ENCODE measurements at regions not wholly inside any gene's neighbourhood (a gene's known extent, or its start where the extent isn't known, plus 50 kb on each side); places are given as distances from the start of the nearest gene placed in this dataset.

GRCh38 chr2:15881120-15881433 lies 59.3 kb upstream of the MYCN start (continued):
- TF ChIP-seq ZNF281 (CRISPR knock-in tag; IDR thresholded peaks at IDR 0.05) (no peak), CTCF (IDR thresholded peaks at IDR 0.05) (no peak), ZNF425 (CRISPR knock-in tag; conservative IDR thresholded peaks at IDR 0.05) (no peak)

- ATAC-seq: no peak
- no peak overlapping the region for H3K4me3 Mint-ChIP-seq
- peaks cover 17% of the 10 kb centered on the region for H3K9me3 Mint-ChIP-seq
- no peak for DNase-seq (ENCODE audit: low spot score)
- H3K36me3 Mint-ChIP-seq: peaks cover 13% of the 10 kb centered on the region
- no peak overlapping the region for H3K27ac Mint-ChIP-seq
- ChIA-PET CTCF (no interaction called here), POLR2A (interaction anchor here (0.6 kb wide), 1 partner anchor 16 kb away, joined by 4 read pairs; no protein-coding TSS in a partner anchor)
- H3K27me3 Mint-ChIP-seq (ENCODE audit: low read depth): no peaks in the 10 kb centered on the region
- peaks cover 15% of the 10 kb centered on the region for H3K4me1 Mint-ChIP-seq
- TF ChIP-seq NR1H2 (CRISPR knock-in tag; IDR thresholded peaks at IDR 0.05): no peak
- TF ChIP-seq ZBTB21 (CRISPR knock-in tag; IDR thresholded peaks at IDR 0.05; ENCODE audit: borderline replicate concordance): no peak
- no peak for TF ChIP-seq ATF6 (CRISPR knock-in tag; IDR thresholded peaks at IDR 0.05)
- no peak for TF ChIP-seq FOXP4 (CRISPR knock-in tag; IDR thresholded peaks at IDR 0.05)
- no peak for TF ChIP-seq TEAD4 (CRISPR knock-in tag; IDR thresholded peaks at IDR 0.05)
- TF ChIP-seq NR2C2 (CRISPR knock-in tag; IDR thresholded peaks at IDR 0.05): no peak
- TF ChIP-seq ZNF281 (CRISPR knock-in tag; IDR thresholded peaks at IDR 0.05): no peak
- TF ChIP-seq JAZF1 (CRISPR knock-in tag; IDR thresholded peaks at IDR 0.05): no peak
- no peak for TF ChIP-seq FOXP1 (CRISPR knock-in tag; IDR thresholded peaks at IDR 0.05; ENCODE audit: borderline replicate concordance)
- TF ChIP-seq NR3C1 (CRISPR knock-in tag; conservative IDR thresholded peaks at IDR 0.05; ENCODE audit: low read depth): no peak
- TF ChIP-seq HMGXB4 (CRISPR knock-in tag; IDR thresholded peaks at IDR 0.05): no peak
- TF ChIP-seq E2F5 (CRISPR knock-in tag; IDR thresholded peaks at IDR 0.05): no peak
- TF ChIP-seq ERG (CRISPR knock-in tag; IDR thresholded peaks at IDR 0.05): no peak
- TF ChIP-seq CDX4 (CRISPR knock-in tag; IDR thresholded peaks at IDR 0.05; ENCODE audit: borderline replicate concordance): no peak
Observed at GRCh38 chr2:15881676-15882075, 58.7 kb upstream of the MYCN start.
